ENCODE measurements at regions not wholly inside any gene's neighbourhood (a gene's known extent, or its start where the extent isn't known, plus 50 kb on each side); places are given as distances from the start of the nearest gene placed in this dataset.
"Not testable (repeated sequence)": the region's sequence is repeated elsewhere in the genome, so short reads cannot be mapped to it uniquely, and the experiment has no call there.

DNA sequence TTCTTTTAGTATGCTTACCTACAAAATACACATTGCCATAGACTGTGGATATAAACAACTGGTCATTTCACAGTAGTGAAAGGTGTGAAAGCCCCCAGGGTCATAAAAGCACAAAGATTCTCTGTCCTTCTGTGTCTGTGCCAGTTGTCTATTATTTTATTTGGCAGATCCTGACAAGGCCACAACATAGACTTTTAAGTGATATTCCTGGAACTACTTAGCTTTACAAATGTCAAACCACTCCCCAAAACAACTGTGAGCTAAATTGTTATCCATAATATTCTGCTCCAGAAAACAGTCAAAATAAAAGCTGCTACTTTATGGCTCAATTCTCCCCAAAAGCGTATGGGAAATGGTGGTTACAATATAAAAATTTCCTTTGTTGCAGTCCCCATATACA lies 172.1 kb downstream of the SEC23A start:
- no peak overlapping the region for H3K27ac Mint-ChIP-seq
- H3K4me1 Mint-ChIP-seq (ENCODE audit: low read depth) = no peaks in the 10 kb centered on the region
- no peak overlapping the region for H3K4me3 Mint-ChIP-seq
- intact Hi-C loops (cut with DNase I, micrococcal nuclease) = no loop called here
- H3K27ac ChIP-seq (ENCODE audit: low read depth in 1 of 2, low read length in 2 of 2) = no peak overlapping the region
- no peaks in the 10 kb centered on the region for H3K27me3 ChIP-seq (ENCODE audit: control insufficient read depth in 1 of 2, insufficient read depth in 2 of 2, low read length in 2 of 2)
- H3K36me3 ChIP-seq (ENCODE audit: insufficient read depth, low read length) = no peaks in the 10 kb centered on the region
- TF ChIP-seq CTCF (IDR thresholded peaks at IDR 0.05) = no peak
- ATAC-seq (ENCODE audit: poor library complexity) (no peak), DNase-seq (no peak)
- peaks cover 2% of the 10 kb centered on the region for H3K9me3 Mint-ChIP-seq
- H3K4me1 ChIP-seq (ENCODE audit: insufficient read depth, low read length) = no peaks in the 10 kb centered on the region
- POLR2A ChIA-PET = no interaction called here
- H3K36me3 Mint-ChIP-seq (ENCODE audit: low read depth) = no peaks in the 10 kb centered on the region
- CTCF ChIA-PET = no interaction called here
- H3K27me3 Mint-ChIP-seq = no peaks in the 10 kb centered on the region
- H3K9me3 ChIP-seq (ENCODE audit: control insufficient read depth in 1 of 2, insufficient read depth in 1 of 2, low read length in 2 of 2) = no peaks in the 10 kb centered on the region
- no peak overlapping the region for H3K4me3 ChIP-seq (ENCODE audit: low read length)

- CTCF ChIA-PET = no interaction called here
- H3K36me3 Mint-ChIP-seq (ENCODE audit: low read depth) = no peaks in the 10 kb centered on the region
Observed at GRCh38 chr14:38930022-38930421, 173.0 kb downstream of the SEC23A start.

DNA sequence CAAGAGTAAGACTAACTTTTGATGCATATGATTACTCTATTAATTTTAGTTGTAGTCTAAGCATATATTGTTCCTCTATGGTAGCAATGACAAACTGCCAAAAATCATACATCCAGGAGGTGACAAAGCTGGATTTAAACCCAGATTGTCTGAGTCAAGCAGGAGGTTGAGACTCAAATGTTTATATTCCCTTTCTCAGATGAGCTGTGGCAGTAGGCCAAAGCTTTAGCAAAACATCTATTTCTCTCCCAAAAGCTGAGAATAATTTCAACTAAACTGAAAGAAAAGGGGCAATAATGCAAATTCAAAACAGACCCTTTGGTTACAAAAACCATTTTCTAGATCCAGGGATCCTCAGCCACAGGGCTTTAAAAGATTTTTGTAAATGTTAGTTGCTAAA lies 173.6 kb downstream of the SEC23A start:
- Histone ChIP-seq H3K4me1 (ENCODE audit: insufficient read depth, low read length) (no peaks in the 10 kb centered on the region), H3K9me3 (ENCODE audit: control insufficient read depth in 1 of 2, insufficient read depth in 1 of 2, low read length in 2 of 2) (no peaks in the 10 kb centered on the region), H3K27ac (ENCODE audit: low read depth in 1 of 2, low read length in 2 of 2) (no peak overlapping the region), H3K4me3 (ENCODE audit: low read length) (no peak overlapping the region), H3K27me3 (ENCODE audit: control insufficient read depth in 1 of 2, insufficient read depth in 2 of 2, low read length in 2 of 2) (no peaks in the 10 kb centered on the region), H3K36me3 (ENCODE audit: insufficient read depth, low read length) (no peaks in the 10 kb centered on the region)
- intact Hi-C loops (cut with DNase I, micrococcal nuclease) = no loop called here
- no peaks in the 10 kb centered on the region for H3K4me1 Mint-ChIP-seq (ENCODE audit: low read depth)
- no peaks in the 10 kb centered on the region for H3K36me3 Mint-ChIP-seq (ENCODE audit: low read depth)
- DNase-seq (no peak), ATAC-seq (ENCODE audit: poor library complexity) (no peak)
- H3K9me3 Mint-ChIP-seq = peaks cover 2% of the 10 kb centered on the region
- ChIA-PET CTCF (no interaction called here), POLR2A (no interaction called here)
- no peak overlapping the region for H3K27ac Mint-ChIP-seq
- H3K27me3 Mint-ChIP-seq = no peaks in the 10 kb centered on the region
- no peak overlapping the region for H3K4me3 Mint-ChIP-seq
- TF ChIP-seq CTCF (IDR thresholded peaks at IDR 0.05) = no peak

More at GRCh38 chr14:38930022-38930421, 173.0 kb downstream of the SEC23A start:
- no peaks in the 10 kb centered on the region for H3K27me3 Mint-ChIP-seq
- Histone ChIP-seq H3K9me3 (ENCODE audit: control insufficient read depth in 1 of 2, insufficient read depth in 1 of 2, low read length in 2 of 2) (no peaks in the 10 kb centered on the region), H3K27me3 (ENCODE audit: control insufficient read depth in 1 of 2, insufficient read depth in 2 of 2, low read length in 2 of 2) (no peaks in the 10 kb centered on the region), H3K36me3 (ENCODE audit: insufficient read depth, low read length) (no peaks in the 10 kb centered on the region), H3K4me3 (ENCODE audit: low read length) (no peak overlapping the region), H3K4me1 (ENCODE audit: insufficient read depth, low read length) (no peaks in the 10 kb centered on the region), H3K27ac (ENCODE audit: low read depth in 1 of 2, low read length in 2 of 2) (no peak overlapping the region)
- no peak overlapping the region for H3K4me3 Mint-ChIP-seq
- ATAC-seq (ENCODE audit: poor library complexity) (no peak), DNase-seq (no peak)
- H3K27ac Mint-ChIP-seq = no peak overlapping the region
- H3K4me1 Mint-ChIP-seq (ENCODE audit: low read depth) = no peaks in the 10 kb centered on the region
- intact Hi-C loops (cut with DNase I, micrococcal nuclease) = no loop called here
- H3K9me3 Mint-ChIP-seq = peaks cover 2% of the 10 kb centered on the region
- TF ChIP-seq CTCF (IDR thresholded peaks at IDR 0.05) = no peak
- POLR2A ChIA-PET = no interaction called here

DNA sequence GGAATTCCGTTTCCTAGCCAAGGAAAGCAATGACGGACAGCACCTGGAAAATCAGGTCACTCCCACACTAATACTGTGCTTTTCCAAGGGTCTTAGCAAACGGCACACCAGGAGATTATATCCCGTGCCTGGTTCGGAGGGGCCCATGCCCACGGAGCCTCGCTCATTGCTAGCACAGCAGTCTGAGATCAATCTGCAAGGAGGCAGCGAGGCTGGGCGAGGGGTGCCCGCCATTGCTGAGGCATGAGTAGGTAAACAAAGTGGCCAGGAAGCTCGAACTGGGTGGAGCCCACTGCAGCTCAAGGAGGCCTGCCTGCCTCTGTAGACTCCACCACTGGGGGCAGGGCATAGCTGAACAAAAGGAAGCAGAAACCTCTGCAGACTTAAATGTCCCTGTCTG lies 181.1 kb downstream of the SEC23A start:
- CTCF ChIA-PET; H3K4me3 ChIP-seq (ENCODE audit: low read length); POLR2A ChIA-PET; H3K27ac Mint-ChIP-seq; H3K27me3 ChIP-seq (ENCODE audit: control insufficient read depth in 1 of 2, insufficient read depth in 2 of 2, low read length in 2 of 2); H3K4me1 ChIP-seq (ENCODE audit: insufficient read depth, low read length); DNase-seq; H3K4me1 Mint-ChIP-seq (ENCODE audit: low read depth); ATAC-seq (ENCODE audit: poor library complexity); intact Hi-C loops (cut with DNase I, micrococcal nuclease); H3K4me3 Mint-ChIP-seq; H3K9me3 ChIP-seq (ENCODE audit: control insufficient read depth in 1 of 2, insufficient read depth in 1 of 2, low read length in 2 of 2); H3K36me3 Mint-ChIP-seq (ENCODE audit: low read depth); H3K9me3 Mint-ChIP-seq; H3K27ac ChIP-seq (ENCODE audit: low read depth in 1 of 2, low read length in 2 of 2); H3K36me3 ChIP-seq (ENCODE audit: insufficient read depth, low read length); H3K27me3 Mint-ChIP-seq: not testable (repeated sequence)
